H1 (cell line): ENCODE measurements at regions not wholly inside any gene's neighbourhood (a gene's known extent, or its start where the extent isn't known, plus 50 kb on each side); places are given as distances from the start of the nearest gene placed in this dataset.

Experiments used
- CTCF ChIA-PET: fragments of 300-600 bp; sonication (Branson Sonifier 250); formaldehyde crosslinking; loops from one replicate; lab custom pipeline; 2021; ENCODE audit not compliant: partially characterized antibody; lab: Charles Lee
- POLR2A ChIA-PET: fragments of 300-600 bp; sonication (Branson Sonifier 250); formaldehyde crosslinking; loops from one replicate; lab custom pipeline; 2021; ENCODE audit warnings: inconsistent platforms; ENCODE audit not compliant: partially characterized antibody; lab: Charles Lee
- DNase-seq, 2 experiments: peaks; one replicate each; pipeline versions ENCODE4 v3.0.0 to v3.0.0-alpha.2; 2010 to 2022; ENCODE audit warnings: low spot score in 2 of 2, low read depth in 1 of 2, mixed read lengths in 1 of 2
- FAIRE-seq: peaks from 2 replicates; lab custom pipeline; 2011; peaks lifted over from hg19 to GRCh38; lab: Jason Lieb, UNC
- H2AFZ ChIP-seq: 2 replicates; pipeline ENCODE4 v1.8.1; 2012; ENCODE audit warnings: low read length, inconsistent platforms
- H2AK5ac ChIP-seq: 2 replicates; pipeline ENCODE4 v1.6.1; 2013; ENCODE audit warnings: low read depth, low read length
- H2BK120ac ChIP-seq: replicated peaks from 2 replicates; pipeline ENCODE3; 2013; ENCODE audit warnings: low read depth, low read length, inconsistent platforms
- H2BK12ac ChIP-seq: 2 replicates; pipeline ENCODE4 v1.6.1; 2013; ENCODE audit warnings: low read depth, low read length
- H2BK15ac ChIP-seq: 2 replicates; pipeline ENCODE4 v1.6.1; 2013; ENCODE audit warnings: low read length
- H2BK20ac ChIP-seq: 2 replicates; pipeline ENCODE4 v1.6.1; 2013; ENCODE audit warnings: low read length
- H2BK5ac ChIP-seq: 2 replicates; pipeline ENCODE4 v1.6.1; 2013; ENCODE audit warnings: low read depth, low read length
- H3K14ac ChIP-seq: 2 replicates; pipeline ENCODE4 v1.6.1; 2013; ENCODE audit warnings: inconsistent platforms; ENCODE audit not compliant: insufficient read length
- H3K18ac ChIP-seq: 2 replicates; pipeline ENCODE4 v1.6.1; 2013; ENCODE audit warnings: low read length; ENCODE audit errors: extremely low read depth
- H3K23ac ChIP-seq: 2 replicates; pipeline ENCODE4 v1.6.1; 2013; ENCODE audit warnings: inconsistent platforms; ENCODE audit not compliant: insufficient read length
- H3K23me2 ChIP-seq: 2 replicates; pipeline ENCODE4 v1.6.1; 2013; ENCODE audit warnings: low read depth, low read length
- H3K27ac ChIP-seq: 2 replicates; pipeline ENCODE4 v1.6.1; 2011; ENCODE audit warnings: low read depth, low read length, inconsistent platforms
- H3K27me3 ChIP-seq, 4 experiments: replicated peaks in 1 of 4; 1 replicate in 1 of 4; 2 replicates in 3 of 4; pipeline versions ENCODE4 v1.6.1 to v1.8.1; 2011 to 2013; ENCODE audit warnings: low read length in 3 of 4, mild to moderate bottlenecking in 3 of 4, inconsistent platforms in 2 of 4, mixed read lengths in 2 of 4, moderate library complexity in 1 of 4; ENCODE audit not compliant: control insufficient read depth in 3 of 4, insufficient read depth in 3 of 4; ENCODE audit errors: extremely low read depth in 1 of 4
- H3K36me3 ChIP-seq, 4 experiments: 2 replicates each; pipeline versions ENCODE4 v1.6.1 to v1.8.1; 2011 to 2013; ENCODE audit warnings: mild to moderate bottlenecking in 4 of 4, low read length in 3 of 4, moderate library complexity in 2 of 4, control low read depth in 1 of 4, inconsistent platforms in 1 of 4; ENCODE audit not compliant: insufficient read depth in 4 of 4, control insufficient read depth in 2 of 4
- H3K4ac ChIP-seq: replicated peaks from 2 replicates; pipeline ENCODE3; 2013; ENCODE audit warnings: low read length, low read depth, mixed read lengths, inconsistent platforms; ENCODE audit not compliant: insufficient read length
- H3K4me1 ChIP-seq, 4 experiments: replicated peaks in 1 of 4; 1 replicate in 1 of 4; 2 replicates in 3 of 4; pipeline versions ENCODE4 v1.6.1 to v1.8.1; 2011 to 2013; ENCODE audit warnings: low read length in 3 of 4, inconsistent platforms in 2 of 4, mixed read lengths in 1 of 4; ENCODE audit not compliant: insufficient read depth in 4 of 4, control insufficient read depth in 3 of 4
- H3K4me2 ChIP-seq, 2 experiments: 2 replicates each; pipeline versions ENCODE4 v1.6.1 to v1.8.1; 2011 to 2013; ENCODE audit warnings: low read depth in 2 of 2, low read length in 2 of 2, control low read depth in 1 of 2, inconsistent platforms in 1 of 2, mild to moderate bottlenecking in 1 of 2; ENCODE audit not compliant: insufficient read depth in 1 of 2
- H3K4me3 ChIP-seq, 4 experiments: fragments of 200-600, 300-600 bp in 1 of 4; sonication (generic), shearing (Covaris generic), sonication (Bioruptor Twin) in 1 of 4; 2 replicates each; pipeline versions ENCODE4 v1.5.1 to v1.8.1; 2011 to 2016; ENCODE audit warnings: low read length in 4 of 4, low read depth in 3 of 4, control low read depth in 2 of 4, inconsistent platforms in 2 of 4, mild to moderate bottlenecking in 2 of 4, mixed read lengths in 1 of 4, moderate library complexity in 1 of 4; ENCODE audit not compliant: insufficient read depth in 2 of 4; ENCODE audit errors: extremely low read depth in 1 of 4
- H3K56ac ChIP-seq: replicated peaks from 2 replicates; pipeline ENCODE3; 2013; ENCODE audit warnings: low read depth, mild to moderate bottlenecking, mixed read lengths, low read length, inconsistent platforms; ENCODE audit not compliant: insufficient read length
- H3K79me1 ChIP-seq: 2 replicates; pipeline ENCODE4 v1.6.1; 2013; ENCODE audit warnings: low read depth, low read length, control low read depth
- H3K79me2 ChIP-seq, 2 experiments: 2 replicates each; pipeline versions ENCODE4 v1.6.1 to v1.8.1; 2012 to 2013; ENCODE audit warnings: low read length in 2 of 2, mild to moderate bottlenecking in 2 of 2, inconsistent platforms in 1 of 2; ENCODE audit not compliant: insufficient read depth in 2 of 2, control insufficient read depth in 1 of 2
- H3K9ac ChIP-seq, 4 experiments: replicated peaks in 1 of 4; 1 replicate in 1 of 4; 2 replicates in 3 of 4; pipeline versions ENCODE4 v1.6.1 to v1.8.1; 2011 to 2013; ENCODE audit warnings: low read depth in 3 of 4, low read length in 3 of 4, control low read depth in 2 of 4, mild to moderate bottlenecking in 2 of 4, moderate library complexity in 2 of 4, inconsistent platforms in 1 of 4; ENCODE audit errors: extremely low read depth in 1 of 4
- H3K9me3 ChIP-seq, 2 experiments: 2 replicates each; pipeline versions ENCODE4 v1.6.1 to v1.8.1; 2012 to 2013; ENCODE audit warnings: mild to moderate bottlenecking in 2 of 2, moderate library complexity in 2 of 2, control low read depth in 1 of 2, inconsistent platforms in 1 of 2, low read depth in 1 of 2, low read length in 1 of 2, mixed read lengths in 1 of 2; ENCODE audit not compliant: insufficient read depth in 2 of 2
- H4K20me1 ChIP-seq, 2 experiments: replicated peaks in 1 of 2; 2 replicates each; pipeline versions ENCODE3 to v1.8.1; 2011 to 2013; ENCODE audit warnings: inconsistent platforms in 2 of 2, low read length in 2 of 2, mild to moderate bottlenecking in 1 of 2; ENCODE audit not compliant: insufficient read depth in 2 of 2, control insufficient read depth in 1 of 2
- H4K5ac ChIP-seq: 2 replicates; pipeline ENCODE4 v1.6.1; 2013; ENCODE audit warnings: low read length, low read depth, mixed read lengths, inconsistent platforms; ENCODE audit not compliant: insufficient read length
- H4K8ac ChIP-seq: 2 replicates; pipeline ENCODE4 v1.8.0; 2013; ENCODE audit warnings: mild to moderate bottlenecking, moderate library complexity, low read length, inconsistent platforms; ENCODE audit not compliant: insufficient read depth; ENCODE audit errors: extremely low read depth
- H4K91ac ChIP-seq: replicated peaks from 2 replicates; pipeline ENCODE3; 2013; ENCODE audit warnings: low read length, mixed read lengths, inconsistent platforms; ENCODE audit not compliant: insufficient read length
- BRCA1 ChIP-seq: IDR thresholded peaks from 2 replicates; pipeline ENCODE4 v1.6.1; 2012; ENCODE audit warnings: low read depth, low read length, improper control_type of control experiment
- CREB1 ChIP-seq: IDR thresholded peaks from 2 replicates; pipeline ENCODE4 v1.6.1; 2012; ENCODE audit warnings: inconsistent platforms
- EP300 ChIP-seq, 2 experiments: IDR thresholded peaks; 1 replicate in 1 of 2; 2 replicates in 1 of 2; pipeline ENCODE4 v1.6.1; 2011 to 2012; ENCODE audit warnings: low read depth in 2 of 2, low read length in 2 of 2, mild to moderate bottlenecking in 2 of 2, borderline replicate concordance in 1 of 2, inconsistent platforms in 1 of 2, moderate library complexity in 1 of 2
- GABPA ChIP-seq: IDR thresholded peaks from 2 replicates; pipeline ENCODE4 v1.6.1; 2011; ENCODE audit warnings: mild to moderate bottlenecking, low read length, moderate library complexity, borderline replicate concordance; ENCODE audit not compliant: insufficient read depth
- JUND ChIP-seq: IDR thresholded peaks from 2 replicates; pipeline ENCODE4 v1.6.1; 2011; ENCODE audit warnings: mild to moderate bottlenecking, improper control_type of control experiment, low read length
- KDM1A ChIP-seq: fragments of 200-600, 300-600 bp; sonication (generic); IDR thresholded peaks from 2 replicates; pipeline ENCODE4 v1.7.1; 2016; ENCODE audit warnings: mild to moderate bottlenecking, low read length, borderline replicate concordance
- KDM4A ChIP-seq: IDR thresholded peaks from one replicate; pipeline ENCODE4 v1.7.1; 2012; ENCODE audit warnings: low read depth, mild to moderate bottlenecking, moderate library complexity, low read length, inconsistent platforms; ENCODE audit not compliant: severe bottlenecking
- RBBP5 ChIP-seq: IDR thresholded peaks from 2 replicates; pipeline ENCODE4 v1.7.1; 2012; ENCODE audit warnings: low read depth, mild to moderate bottlenecking, inconsistent platforms, low read length, moderate library complexity, borderline replicate concordance
- RFX5 ChIP-seq: IDR thresholded peaks from 2 replicates; pipeline ENCODE4 v1.6.1; 2011; ENCODE audit warnings: low read depth, low read length, improper control_type of control experiment, borderline replicate concordance
- RXRA ChIP-seq: IDR thresholded peaks from 2 replicates; pipeline ENCODE4 v1.6.1; 2011; ENCODE audit warnings: low read depth, mild to moderate bottlenecking, low read length, moderate library complexity; ENCODE audit not compliant: insufficient read depth
- TCF12 ChIP-seq: IDR thresholded peaks from 2 replicates; pipeline ENCODE4 v1.6.1; 2011; ENCODE audit warnings: low read depth, mild to moderate bottlenecking, low read length
- TEAD4 ChIP-seq: IDR thresholded peaks from 2 replicates; pipeline ENCODE4 v1.6.1; 2012; ENCODE audit warnings: low read depth, low read length, inconsistent platforms, mixed read lengths
- USF2 ChIP-seq: IDR thresholded peaks from 2 replicates; pipeline ENCODE4 v1.6.1; 2011; ENCODE audit warnings: low read length, improper control_type of control experiment
- WGBS, 2 experiments: shearing (Covaris generic) in 1 of 2; methylation state at CpG; one replicate each; pipeline versions ENCODE4 v1.1.6 to v1.1.7; 2013 to 2015; ENCODE audit warnings: low lambda C conversion rate in 2 of 2, mixed read lengths in 2 of 2, inconsistent platforms in 1 of 2, low coverage in 1 of 2, missing lambda C conversion rate in 1 of 2; ENCODE audit not compliant: insufficient replicate concordance in 2 of 2, insufficient coverage in 1 of 2, insufficient read length in 1 of 2; ENCODE audit errors: extremely low coverage in 1 of 2, missing lambda C conversion rate in 1 of 2; 5-methylcytosine and 5-hydroxymethylcytosine counted together

- no peaks in the 10 kb centered on the region for H3K4me1 ChIP-seq
- no peak overlapping the region for H3K4me3 ChIP-seq
- H2BK15ac ChIP-seq: no peak overlapping the region
- H4K5ac ChIP-seq: no peak overlapping the region
- no peaks in the 10 kb centered on the region for H3K23me2 ChIP-seq
- no peak overlapping the region for H3K14ac ChIP-seq
- no peak for DNase-seq
- no peaks in the 10 kb centered on the region for H3K79me2 ChIP-seq
- peaks cover 0 to 4% of the 10 kb centered on the region in 2 experiments; a peak in 1 of 4 replicates for H3K9me3 ChIP-seq
- H4K91ac ChIP-seq: no peak overlapping the region
- no peaks in the 10 kb centered on the region for H3K79me1 ChIP-seq
- H2BK20ac ChIP-seq: no peak overlapping the region
- H2BK120ac ChIP-seq: no peak overlapping the region
- 91% methylated on average over 3 of the region's 3 CpGs; no CpG with 5 or more reads in 1 of the 2 experiments for WGBS, 2 experiments
- H3K9ac ChIP-seq: no peak overlapping the region
- ChIA-PET CTCF (interaction anchor here (1.1 to 2.5 kb wide), 3 partner anchors 11 to 19 kb away, joined by 3 to 7 read pairs (median 4); no protein-coding TSS in a partner anchor), POLR2A (no interaction called here)
- no peak overlapping the region for H3K56ac ChIP-seq
- no peak overlapping the region for H3K18ac ChIP-seq
- H4K8ac ChIP-seq: no peak overlapping the region
- H4K20me1 ChIP-seq: no peaks in the 10 kb centered on the region
- H3K4me2 ChIP-seq: no peak overlapping the region
- no peaks in the 10 kb centered on the region for H3K36me3 ChIP-seq
- no peak overlapping the region for H2BK12ac ChIP-seq
- TF ChIP-seq USF2 (no peak), EP300 (IDR thresholded peaks at IDR 0.05; ENCODE audit: borderline replicate concordance in 1 of 2, low read depth in 2 of 2, low read length in 2 of 2) (no peak), CREB1 (no peak), KDM1A (no peak), RXRA (no peak), TCF12 (no peak), GABPA (no peak), RBBP5 (no peak), JUND (no peak), RFX5 (no peak), KDM4A (no peak), BRCA1 (no peak), TEAD4 (no peak)
- H2BK5ac ChIP-seq: no peak overlapping the region
- no peak overlapping the region for H2AFZ ChIP-seq
- H3K27me3 ChIP-seq: no peaks in the 10 kb centered on the region
- H2AK5ac ChIP-seq: no peak overlapping the region
- H3K4ac ChIP-seq: no peak overlapping the region
- no peak overlapping the region for H3K23ac ChIP-seq
- no peak overlapping the region for H3K27ac ChIP-seq
- FAIRE-seq: no peak
Measured at GRCh38 chr2:100650151-100650550, 87.4 kb downstream of the PDCL3 start.
